Transverse colon (tissue), 4 donors: ENCODE measurements at regions not wholly inside any gene's neighbourhood (a gene's known extent, or its start where the extent isn't known, plus 50 kb on each side); places are given as distances from the start of the nearest gene placed in this dataset.

Experiments used
- DNase-seq: peaks from one replicate; pipeline ENCODE4 v3.0.0-alpha.2; 2019
- H3K27ac ChIP-seq, 4 donors: fragments of 200-600 bp; sonication (generic); 2 replicates each; pipeline ENCODE4 v1.5.1; 2016 to 2018; ENCODE audit warnings: inconsistent platforms in 4 of 4
- H3K27me3 ChIP-seq: fragments of 200-600 bp; sonication (generic); 2 replicates; pipeline ENCODE4 v1.5.1; 2017; ENCODE audit warnings: inconsistent platforms
- H3K36me3 ChIP-seq, 4 donors: fragments of 200-600 bp; sonication (generic); 2 replicates each; pipeline ENCODE4 v1.5.1; 2017 to 2019; ENCODE audit warnings: inconsistent platforms in 4 of 4
- H3K4me1 ChIP-seq, 4 donors: fragments of 200-600 bp; sonication (generic); 2 replicates each; pipeline ENCODE4 v1.5.1; 2017 to 2020; ENCODE audit warnings: inconsistent platforms in 4 of 4
- H3K4me3 ChIP-seq, 4 donors: fragments of 200-600 bp; sonication (generic); 1 replicate in 1 of 4; 2 replicates in 3 of 4; pipeline versions ENCODE4 v1.5.1 to v1.6.1; 2017 to 2019; ENCODE audit warnings: inconsistent platforms in 4 of 4
- H3K9me3 ChIP-seq, 2 donors: fragments of 200-600 bp; sonication (generic); 2 replicates each; pipeline ENCODE4 v1.5.1; 2017 to 2019; ENCODE audit warnings: inconsistent platforms in 2 of 2
- CTCF ChIP-seq, 5 experiments: fragments of 200-600 bp in 3 of 5; fragments of 450-650 bp in 2 of 5; sonication (generic) in 3 of 5; IDR thresholded peaks; 1 replicate in 2 of 5; 2 replicates in 3 of 5; pipeline ENCODE4 v1.5.1; 2016 to 2017; ENCODE audit warnings: antibody characterized with exemption in 5 of 5, inconsistent platforms in 3 of 5, mild to moderate bottlenecking in 2 of 5, moderate library complexity in 1 of 5
- EP300 ChIP-seq: sonication (generic); formaldehyde crosslinking; IDR thresholded peaks from one replicate; pipeline ENCODE4 v1.6.1; 2017; ENCODE audit warnings: antibody characterized with exemption, low read depth
- POLR2A ChIP-seq: fragments of 450-650 bp; IDR thresholded peaks from one replicate; pipeline ENCODE4 v1.6.1; 2016; ENCODE audit warnings: antibody characterized with exemption, mild to moderate bottlenecking, moderate library complexity
- POLR2AphosphoS5 ChIP-seq, 3 donors: sonication (generic); formaldehyde crosslinking; IDR thresholded peaks; one replicate each; pipeline ENCODE4 v1.6.1; 2016; ENCODE audit warnings: antibody characterized with exemption in 3 of 3
- WGBS, 2 donors: methylation state at CpG; one replicate each; pipeline ENCODE4 v1.1.5; 2018; ENCODE audit warnings: low coverage in 1 of 2; 5-methylcytosine and 5-hydroxymethylcytosine counted together
- in situ Hi-C, 4 donors: fragments of 200-750 bp; cut with MboI; loops; one replicate each; pipeline versions ENCODE4 v1.15.0 to v1.15.1; 2017; ENCODE audit warnings: low sequenced_read_pairs in 3 of 4, low pct_ligation_motif_present in 1 of 4, low pct_unique_long_range_greater_than_20kb in 1 of 4
- intact Hi-C: fragments of 100-400 bp; cut with DNase I; formaldehyde crosslinking; loops from one replicate; pipeline ENCODE4 v1.15.1; 2023; ENCODE audit warnings: low total_unique reads

- WGBS, 2 donors: 79 to 100% methylated on average over 1 to 2 of the region's 2 CpGs
- no peak for DNase-seq
- intact Hi-C loops: loop anchor here (5.0 kb wide), 1 partner anchor 1140 kb away; no protein-coding TSS in a partner anchor
- TF ChIP-seq EP300 (no peak), POLR2A (no peak), POLR2AphosphoS5 (IDR thresholded peaks at IDR 0.05) (no peak), CTCF (IDR thresholded peaks at IDR 0.05) (no peak)
- in situ Hi-C loops: no loop called here
- Histone ChIP-seq H3K27ac (no peak overlapping the region), H3K4me1 (no peaks in the 10 kb centered on the region), H3K4me3 (no peak overlapping the region), H3K36me3 (no peaks in the 10 kb centered on the region), H3K9me3 (no peaks in the 10 kb centered on the region), H3K27me3 (no peaks in the 10 kb centered on the region)
Observed at GRCh38 chr5:54772684-54773083, 212.7 kb downstream of the ESM1 start.

- H3K9me3 ChIP-seq: no peaks in the 10 kb centered on the region
- intact Hi-C loops (loop anchor here (5.0 kb wide), 1 partner anchor 1140 kb away; no protein-coding TSS in a partner anchor), in situ Hi-C loops (no loop called here)
- no peak for TF ChIP-seq EP300
- no peak for TF ChIP-seq POLR2AphosphoS5 (IDR thresholded peaks at IDR 0.05)
- TF ChIP-seq CTCF (IDR thresholded peaks at IDR 0.05): no peak
- no peak for TF ChIP-seq POLR2A
- DNase-seq: no peak
- no peak overlapping the region for H3K4me3 ChIP-seq
- WGBS, 2 donors: 85 to 100% methylated on average over 1 to 3 of the region's 3 CpGs
- no peaks in the 10 kb centered on the region for H3K27me3 ChIP-seq
- H3K27ac ChIP-seq: no peak overlapping the region
- H3K36me3 ChIP-seq: no peaks in the 10 kb centered on the region
- no peaks in the 10 kb centered on the region for H3K4me1 ChIP-seq
Observed at GRCh38 chr5:54772231-54772630, 213.2 kb downstream of the ESM1 start.

- H3K27me3 ChIP-seq: no peaks in the 10 kb centered on the region
- TF ChIP-seq POLR2AphosphoS5 (IDR thresholded peaks at IDR 0.05) (no peak), CTCF (IDR thresholded peaks at IDR 0.05) (no peak), POLR2A (no peak), EP300 (no peak)
- 100% methylated on average over 1 of the region's 1 CpG for WGBS, 2 donors
- no peak overlapping the region for H3K4me3 ChIP-seq
- no peak for DNase-seq
- no peaks in the 10 kb centered on the region for H3K36me3 ChIP-seq
- in situ Hi-C loops: no loop called here
- H3K4me1 ChIP-seq: no peaks in the 10 kb centered on the region
- intact Hi-C loops: loop anchor here (5.0 kb wide), 1 partner anchor 1143 kb away; no protein-coding TSS in a partner anchor
- H3K27ac ChIP-seq: no peak overlapping the region
- no peaks in the 10 kb centered on the region for H3K9me3 ChIP-seq
Observed at GRCh38 chr5:54769746-54770145, 215.6 kb downstream of the ESM1 start.

- in situ Hi-C loops (no loop called here), intact Hi-C loops (no loop called here)
- Histone ChIP-seq H3K27ac (no peak overlapping the region), H3K4me1 (no peaks in the 10 kb centered on the region), H3K36me3 (no peaks in the 10 kb centered on the region), H3K27me3 (no peaks in the 10 kb centered on the region), H3K4me3 (no peak overlapping the region), H3K9me3 (no peaks in the 10 kb centered on the region)
- DNase-seq: no peak
- WGBS, 2 donors: 68 to 89% methylated on average over 3 to 6 of the region's 6 CpGs
- TF ChIP-seq POLR2AphosphoS5 (IDR thresholded peaks at IDR 0.05): no peak
- no peak for TF ChIP-seq CTCF (IDR thresholded peaks at IDR 0.05)
- no peak for TF ChIP-seq EP300
- no peak for TF ChIP-seq POLR2A
Observed at GRCh38 chr5:54769072-54769471, 216.3 kb downstream of the ESM1 start.
